ENCODE measurements at regions not wholly inside any gene's neighbourhood (a gene's known extent, or its start where the extent isn't known, plus 50 kb on each side); places are given as distances from the start of the nearest gene placed in this dataset.

GRCh38 chr3:154933581-154933980 is 146.5 kb upstream of the MME start:
- H3K36me3 ChIP-seq (ENCODE audit: control insufficient read depth in 1 of 2, insufficient read depth in 2 of 2, low read length in 2 of 2), result no peaks in the 10 kb centered on the region
- no peak overlapping the region for H3K23ac ChIP-seq (ENCODE audit: low read length)
- no peaks in the 10 kb centered on the region for H3K4me1 ChIP-seq (ENCODE audit: control insufficient read depth in 1 of 2, insufficient read depth in 2 of 2, low read length in 2 of 2)
- no peaks in the 10 kb centered on the region for H3K9me3 ChIP-seq (ENCODE audit: insufficient read depth, low read depth, low read length)
- H2BK5ac ChIP-seq (ENCODE audit: low read depth, low read length, poor library complexity), result no peak overlapping the region
- H3K4ac ChIP-seq (ENCODE audit: low read depth, low read length), result no peak overlapping the region
- H4K91ac ChIP-seq (ENCODE audit: low read depth, low read length), result no peak overlapping the region
- no peak for DNase-seq
- H3K27ac ChIP-seq (ENCODE audit: low read depth, low read length), result no peak overlapping the region
- H3K79me1 ChIP-seq (ENCODE audit: low read length), result no peaks in the 10 kb centered on the region
- H2BK120ac ChIP-seq (ENCODE audit: insufficient read depth, low read length, poor library complexity), result no peak overlapping the region
- H3K14ac ChIP-seq (ENCODE audit: low read length), result no peak overlapping the region
- no peak overlapping the region for H3K4me3 ChIP-seq (ENCODE audit: low read depth, low read length)
- no peaks in the 10 kb centered on the region for H3K27me3 ChIP-seq (ENCODE audit: insufficient read depth, low read length)
- H3K9ac ChIP-seq (ENCODE audit: low read length), result no peak overlapping the region
- H4K8ac ChIP-seq (ENCODE audit: low read depth, low read length), result no peak overlapping the region
- H4K12ac ChIP-seq (ENCODE audit: low read depth, low read length), result no peak overlapping the region
- H2AK5ac ChIP-seq (ENCODE audit: low read length), result no peak overlapping the region
- no peak overlapping the region for H2BK12ac ChIP-seq (ENCODE audit: low read length)
- H3K18ac ChIP-seq (ENCODE audit: low read length), result no peak overlapping the region
- H3K4me2 ChIP-seq (ENCODE audit: low read length), result no peak overlapping the region
- H3K79me2 ChIP-seq (ENCODE audit: control insufficient read depth, insufficient read depth, low read length, poor library complexity), result no peaks in the 10 kb centered on the region
- H2AFZ ChIP-seq (ENCODE audit: insufficient read depth, low read length, poor library complexity), result no peak overlapping the region

- H3K9me3 ChIP-seq (ENCODE audit: insufficient read depth, low read depth, low read length), result no peaks in the 10 kb centered on the region
- no peaks in the 10 kb centered on the region for H3K4me1 ChIP-seq (ENCODE audit: control insufficient read depth in 1 of 2, insufficient read depth in 2 of 2, low read length in 2 of 2)
- H3K27ac ChIP-seq (ENCODE audit: low read depth, low read length), result no peak overlapping the region
- no peaks in the 10 kb centered on the region for H3K27me3 ChIP-seq (ENCODE audit: insufficient read depth, low read length)
- no peak overlapping the region for H4K91ac ChIP-seq (ENCODE audit: low read depth, low read length)
- no peak overlapping the region for H3K23ac ChIP-seq (ENCODE audit: low read length)
- no peak overlapping the region for H3K4ac ChIP-seq (ENCODE audit: low read depth, low read length)
- no peak overlapping the region for H3K4me3 ChIP-seq (ENCODE audit: low read depth, low read length)
- no peak overlapping the region for H3K18ac ChIP-seq (ENCODE audit: low read length)
- H3K79me1 ChIP-seq (ENCODE audit: low read length), result no peaks in the 10 kb centered on the region
- no peak overlapping the region for H3K4me2 ChIP-seq (ENCODE audit: low read length)
- H2AK5ac ChIP-seq (ENCODE audit: low read length), result no peak overlapping the region
- no peak overlapping the region for H4K12ac ChIP-seq (ENCODE audit: low read depth, low read length)
- H4K8ac ChIP-seq (ENCODE audit: low read depth, low read length), result no peak overlapping the region
- H3K9ac ChIP-seq (ENCODE audit: low read length), result no peak overlapping the region
- H2AFZ ChIP-seq (ENCODE audit: insufficient read depth, low read length, poor library complexity), result no peak overlapping the region
- no peak overlapping the region for H2BK5ac ChIP-seq (ENCODE audit: low read depth, low read length, poor library complexity)
- H3K79me2 ChIP-seq (ENCODE audit: control insufficient read depth, insufficient read depth, low read length, poor library complexity), result no peaks in the 10 kb centered on the region
- DNase-seq, result no peak
- H3K36me3 ChIP-seq (ENCODE audit: control insufficient read depth in 1 of 2, insufficient read depth in 2 of 2, low read length in 2 of 2), result no peaks in the 10 kb centered on the region
- no peak overlapping the region for H2BK12ac ChIP-seq (ENCODE audit: low read length)
- no peak overlapping the region for H2BK120ac ChIP-seq (ENCODE audit: insufficient read depth, low read length, poor library complexity)
- H3K14ac ChIP-seq (ENCODE audit: low read length), result no peak overlapping the region
These were observed 147.5 kb upstream of the MME start for GRCh38 chr3:154932633-154933032.

- Histone ChIP-seq H4K91ac (ENCODE audit: low read depth, low read length) (no peak overlapping the region), H2BK12ac (ENCODE audit: low read length) (no peak overlapping the region), H3K27ac (ENCODE audit: low read depth, low read length) (no peak overlapping the region), H3K23ac (ENCODE audit: low read length) (no peak overlapping the region), H3K4me3 (ENCODE audit: low read depth, low read length) (no peak overlapping the region), H2AFZ (ENCODE audit: insufficient read depth, low read length, poor library complexity) (no peak overlapping the region), H2AK5ac (ENCODE audit: low read length) (no peak overlapping the region), H3K79me1 (ENCODE audit: low read length) (no peaks in the 10 kb centered on the region), H3K9me3 (ENCODE audit: insufficient read depth, low read depth, low read length) (no peaks in the 10 kb centered on the region), H2BK5ac (ENCODE audit: low read depth, low read length, poor library complexity) (no peak overlapping the region), H3K36me3 (ENCODE audit: control insufficient read depth in 1 of 2, insufficient read depth in 2 of 2, low read length in 2 of 2) (no peaks in the 10 kb centered on the region), H2BK120ac (ENCODE audit: insufficient read depth, low read length, poor library complexity) (no peak overlapping the region), H3K79me2 (ENCODE audit: control insufficient read depth, insufficient read depth, low read length, poor library complexity) (no peaks in the 10 kb centered on the region), H4K12ac (ENCODE audit: low read depth, low read length) (no peak overlapping the region), H4K8ac (ENCODE audit: low read depth, low read length) (no peak overlapping the region), H3K27me3 (ENCODE audit: insufficient read depth, low read length) (no peaks in the 10 kb centered on the region), H3K4me1 (ENCODE audit: control insufficient read depth in 1 of 2, insufficient read depth in 2 of 2, low read length in 2 of 2) (no peaks in the 10 kb centered on the region), H3K18ac (ENCODE audit: low read length) (no peak overlapping the region), H3K9ac (ENCODE audit: low read length) (no peak overlapping the region), H3K4ac (ENCODE audit: low read depth, low read length) (no peak overlapping the region), H3K14ac (ENCODE audit: low read length) (no peak overlapping the region), H3K4me2 (ENCODE audit: low read length) (no peak overlapping the region)
- no peak for DNase-seq
- no CpG with 5 or more reads among the region's 1 CpG for WGBS (ENCODE audit: extremely low coverage, insufficient coverage, insufficient read length)
These were observed 148.6 kb upstream of the MME start for GRCh38 chr3:154931484-154931883.

- Histone ChIP-seq H2BK120ac (ENCODE audit: insufficient read depth, low read length, poor library complexity) (no peak overlapping the region), H2AFZ (ENCODE audit: insufficient read depth, low read length, poor library complexity) (no peak overlapping the region), H4K12ac (ENCODE audit: low read depth, low read length) (no peak overlapping the region), H3K23ac (ENCODE audit: low read length) (no peak overlapping the region), H2BK12ac (ENCODE audit: low read length) (no peak overlapping the region), H3K4me2 (ENCODE audit: low read length) (no peak overlapping the region), H3K4ac (ENCODE audit: low read depth, low read length) (no peak overlapping the region), H3K9me3 (ENCODE audit: insufficient read depth, low read depth, low read length) (no peaks in the 10 kb centered on the region), H2BK5ac (ENCODE audit: low read depth, low read length, poor library complexity) (no peak overlapping the region), H3K79me2 (ENCODE audit: control insufficient read depth, insufficient read depth, low read length, poor library complexity) (no peaks in the 10 kb centered on the region), H4K91ac (ENCODE audit: low read depth, low read length) (no peak overlapping the region), H3K79me1 (ENCODE audit: low read length) (no peaks in the 10 kb centered on the region), H3K36me3 (ENCODE audit: control insufficient read depth in 1 of 2, insufficient read depth in 2 of 2, low read length in 2 of 2) (no peaks in the 10 kb centered on the region), H3K4me1 (ENCODE audit: control insufficient read depth in 1 of 2, insufficient read depth in 2 of 2, low read length in 2 of 2) (no peaks in the 10 kb centered on the region), H3K4me3 (ENCODE audit: low read depth, low read length) (no peak overlapping the region), H3K14ac (ENCODE audit: low read length) (no peak overlapping the region), H3K27ac (ENCODE audit: low read depth, low read length) (no peak overlapping the region), H4K8ac (ENCODE audit: low read depth, low read length) (no peak overlapping the region), H3K18ac (ENCODE audit: low read length) (no peak overlapping the region), H3K9ac (ENCODE audit: low read length) (no peak overlapping the region), H3K27me3 (ENCODE audit: insufficient read depth, low read length) (no peaks in the 10 kb centered on the region), H2AK5ac (ENCODE audit: low read length) (no peak overlapping the region)
- DNase-seq, result no peak
- no CpG with 5 or more reads among the region's 1 CpG for WGBS (ENCODE audit: extremely low coverage, insufficient coverage, insufficient read length)
These were observed 153.4 kb upstream of the MME start for GRCh38 chr3:154926721-154927120.

GRCh38 chr3:154921351-154921750 is 158.8 kb upstream of the MME start:
- Histone ChIP-seq H3K4me2 (ENCODE audit: low read length) (no peak overlapping the region), H4K8ac (ENCODE audit: low read depth, low read length) (no peak overlapping the region), H2BK12ac (ENCODE audit: low read length) (no peak overlapping the region), H3K9me3 (ENCODE audit: insufficient read depth, low read depth, low read length) (peaks cover 7% of the 10 kb centered on the region), H3K14ac (ENCODE audit: low read length) (no peak overlapping the region), H3K4me3 (ENCODE audit: low read depth, low read length) (no peak overlapping the region), H4K12ac (ENCODE audit: low read depth, low read length) (no peak overlapping the region), H2AK5ac (ENCODE audit: low read length) (no peak overlapping the region), H2AFZ (ENCODE audit: insufficient read depth, low read length, poor library complexity) (no peak overlapping the region), H3K36me3 (ENCODE audit: control insufficient read depth in 1 of 2, insufficient read depth in 2 of 2, low read length in 2 of 2) (peaks cover 2 to 6% of the 10 kb centered on the region in 2 experiments), H3K27ac (ENCODE audit: low read depth, low read length) (no peak overlapping the region), H3K79me2 (ENCODE audit: control insufficient read depth, insufficient read depth, low read length, poor library complexity) (no peaks in the 10 kb centered on the region), H3K18ac (ENCODE audit: low read length) (no peak overlapping the region), H3K9ac (ENCODE audit: low read length) (no peak overlapping the region), H3K4ac (ENCODE audit: low read depth, low read length) (no peak overlapping the region), H4K91ac (ENCODE audit: low read depth, low read length) (no peak overlapping the region), H3K4me1 (ENCODE audit: control insufficient read depth in 1 of 2, insufficient read depth in 2 of 2, low read length in 2 of 2) (no peaks in the 10 kb centered on the region), H3K23ac (ENCODE audit: low read length) (no peak overlapping the region), H2BK120ac (ENCODE audit: insufficient read depth, low read length, poor library complexity) (no peak overlapping the region), H3K79me1 (ENCODE audit: low read length) (no peaks in the 10 kb centered on the region), H3K27me3 (ENCODE audit: insufficient read depth, low read length) (no peaks in the 10 kb centered on the region), H2BK5ac (ENCODE audit: low read depth, low read length, poor library complexity) (no peak overlapping the region)
- WGBS (ENCODE audit: extremely low coverage, insufficient coverage, insufficient read length), result no CpG with 5 or more reads among the region's 2 CpGs
- no peak for DNase-seq
